Right lobe of liver (tissue), 6 donors: ENCODE measurements at regions not wholly inside any gene's neighbourhood (a gene's known extent, or its start where the extent isn't known, plus 50 kb on each side); places are given as distances from the start of the nearest gene placed in this dataset.

Experiments used
- ATAC-seq, 4 donors: fragments of 200-7000 bp; cut with Tn5 transposase; one replicate each; pipeline ENCODE4 v1.9.1; 2020; ENCODE audit warnings: mild to moderate bottlenecking in 4 of 4, moderate library complexity in 4 of 4
- DNase-seq, 3 donors: peaks; one replicate each; pipeline ENCODE4 v3.0.0-alpha.2; 2020
- H3K27ac ChIP-seq, 3 donors: fragments of 200-600 bp; one replicate each; pipeline ENCODE4 v1.8.0; 2022
- H3K27me3 ChIP-seq, 2 donors: fragments of 200-600 bp; one replicate each; pipeline ENCODE4 v1.8.0; 2022
- H3K36me3 ChIP-seq, 4 donors: fragments of 200-600 bp; sonication (generic) in 1 of 4; one replicate each; pipeline versions ENCODE4 v1.5.1 to v1.8.0; 2017 to 2022; ENCODE audit warnings: control low read depth in 1 of 4
- H3K4me1 ChIP-seq, 4 donors: fragments of 200-600 bp; sonication (generic) in 1 of 4; one replicate each; pipeline versions ENCODE4 v1.5.1 to v1.8.0; 2017 to 2022; ENCODE audit warnings: control low read depth in 1 of 4
- H3K4me3 ChIP-seq, 3 donors: fragments of 200-600 bp; one replicate each; pipeline ENCODE4 v1.8.0; 2022
- H3K9me3 ChIP-seq, 4 donors: fragments of 200-600 bp; sonication (generic) in 1 of 4; one replicate each; pipeline versions ENCODE4 v1.5.1 to v1.8.0; 2017 to 2022; ENCODE audit warnings: control low read depth in 1 of 4
- CTCF ChIP-seq, 4 donors: fragments of 200-600 bp in 3 of 4; fragments of 450-650 bp in 1 of 4; IDR thresholded peaks; one replicate each; pipeline versions ENCODE4 v1.5.1 to v1.8.0; 2016 to 2022; ENCODE audit warnings: antibody characterized with exemption in 4 of 4, mild to moderate bottlenecking in 2 of 4
- POLR2A ChIP-seq: fragments of 450-650 bp; IDR thresholded peaks from one replicate; pipeline ENCODE4 v1.6.1; 2017; ENCODE audit warnings: antibody characterized with exemption, mild to moderate bottlenecking
- WGBS: methylation state at CpG from one replicate; pipeline ENCODE4 v1.1.6; 2018; ENCODE audit warnings: low coverage, low lambda C conversion rate; ENCODE audit not compliant: insufficient coverage; ENCODE audit errors: missing lambda C conversion rate; 5-methylcytosine and 5-hydroxymethylcytosine counted together
- intact Hi-C, 2 donors: fragments of 100-400 bp; cut with DNase I; formaldehyde crosslinking; loops; one replicate each; pipeline versions ENCODE4 v1.11.2 to v1.14.1; 2022
- donor health status: DM: no; HTN: yes; CAD: no.
- donor health status: DM: no; HTN: no; CAD: no.
- donor health status: DM: no; HTN: no; CAD: no.
- donor health status: DM: no; HTN: yes; CAD: no.
- donor health status: DM: no; HTN: yes; CAD: no.

DNA sequence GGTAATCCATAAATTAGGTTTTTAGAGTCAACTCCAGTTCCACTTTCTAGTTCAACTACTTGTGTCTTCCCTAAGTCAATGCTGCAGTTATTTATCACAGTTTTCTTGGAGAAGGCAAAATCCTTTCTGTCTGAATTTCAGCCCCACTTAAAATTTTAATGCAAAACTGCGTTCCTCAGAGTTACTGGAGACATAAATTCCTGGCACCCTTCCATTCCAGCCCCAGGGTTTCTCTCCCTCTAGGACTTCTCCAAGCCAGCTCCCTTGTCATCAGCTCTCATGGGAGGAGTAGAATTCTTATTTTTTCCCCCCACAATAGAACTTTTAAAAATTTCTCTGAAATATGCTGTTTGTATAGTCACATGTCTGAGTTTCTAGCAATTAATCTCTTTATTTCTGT, 50.6 kb upstream of the PHOX2B start:
- intact Hi-C loops = no loop called here
- no peak for TF ChIP-seq POLR2A
- no peak for TF ChIP-seq CTCF (IDR thresholded peaks at IDR 0.05)
- Histone ChIP-seq H3K9me3 (no peaks in the 10 kb centered on the region), H3K36me3 (no peaks in the 10 kb centered on the region), H3K27ac (no peak overlapping the region), H3K4me1 (no peaks in the 10 kb centered on the region), H3K27me3 (no peaks in the 10 kb centered on the region), H3K4me3 (no peak overlapping the region)
- ATAC-seq (no peak), DNase-seq (no peak)
- WGBS = 63% methylated on average over 1 of the region's 1 CpG
